GM23248 (cell line): ENCODE measurements at regions not wholly inside any gene's neighbourhood (a gene's known extent, or its start where the extent isn't known, plus 50 kb on each side); places are given as distances from the start of the nearest gene placed in this dataset.

Source experiments
- EZH2 ChIP-seq: fragments of 200-600 bp; sonication (generic); IDR thresholded peaks from 2 replicates; pipeline ENCODE4 v1.6.1; 2018; ENCODE audit warnings: antibody characterized with exemption, mild to moderate bottlenecking; ENCODE audit not compliant: insufficient read depth, poor library complexity, severe bottlenecking
- EZH2phosphoT487 ChIP-seq: fragments of 200-600 bp; sonication (generic); IDR thresholded peaks from 2 replicates; pipeline ENCODE4 v1.6.1; 2018; ENCODE audit warnings: antibody characterized with exemption, moderate library complexity, mild to moderate bottlenecking, low read depth; ENCODE audit not compliant: insufficient read depth

GRCh38 chr7:145582742-145583303 is 533.8 kb upstream of the CNTNAP2 start:
- TF ChIP-seq EZH2 (no peak), EZH2phosphoT487 (no peak)
